Ectodermal cell (in vitro differentiated cells): ENCODE measurements at regions not wholly inside any gene's neighbourhood (a gene's known extent, or its start where the extent isn't known, plus 50 kb on each side); places are given as distances from the start of the nearest gene placed in this dataset.

Source experiments
- H3K27ac ChIP-seq: 2 replicates; pipeline ENCODE4 v1.7.0; 2013; ENCODE audit warnings: mild to moderate bottlenecking, low read depth, low read length; ENCODE audit not compliant: insufficient read depth, poor library complexity, severe bottlenecking
- H3K27me3 ChIP-seq: 2 replicates; pipeline ENCODE4 v1.7.0; 2013; ENCODE audit warnings: mild to moderate bottlenecking, low read length; ENCODE audit not compliant: insufficient read depth, control insufficient read depth, poor library complexity, severe bottlenecking
- H3K36me3 ChIP-seq: one replicate; pipeline ENCODE4 v1.7.0; 2013; ENCODE audit warnings: low read length; ENCODE audit not compliant: control insufficient read depth, insufficient read depth
- H3K4me1 ChIP-seq: one replicate; pipeline ENCODE4 v1.7.0; 2013; ENCODE audit warnings: low read length; ENCODE audit not compliant: control insufficient read depth, insufficient read depth
- H3K4me3 ChIP-seq: 2 replicates; pipeline ENCODE4 v1.7.0; 2013; ENCODE audit warnings: low read depth, low read length, control low read depth; ENCODE audit not compliant: insufficient read depth
- H3K9me3 ChIP-seq: 2 replicates; pipeline ENCODE4 v1.7.0; 2013; ENCODE audit warnings: mild to moderate bottlenecking, low read length, moderate library complexity; ENCODE audit not compliant: control insufficient read depth
- WGBS, 2 experiments: methylation state at CpG; one replicate each; pipeline ENCODE4 v1.1.7; 2013; ENCODE audit warnings: missing lambda C conversion rate in 2 of 2; 5-methylcytosine and 5-hydroxymethylcytosine counted together

DNA sequence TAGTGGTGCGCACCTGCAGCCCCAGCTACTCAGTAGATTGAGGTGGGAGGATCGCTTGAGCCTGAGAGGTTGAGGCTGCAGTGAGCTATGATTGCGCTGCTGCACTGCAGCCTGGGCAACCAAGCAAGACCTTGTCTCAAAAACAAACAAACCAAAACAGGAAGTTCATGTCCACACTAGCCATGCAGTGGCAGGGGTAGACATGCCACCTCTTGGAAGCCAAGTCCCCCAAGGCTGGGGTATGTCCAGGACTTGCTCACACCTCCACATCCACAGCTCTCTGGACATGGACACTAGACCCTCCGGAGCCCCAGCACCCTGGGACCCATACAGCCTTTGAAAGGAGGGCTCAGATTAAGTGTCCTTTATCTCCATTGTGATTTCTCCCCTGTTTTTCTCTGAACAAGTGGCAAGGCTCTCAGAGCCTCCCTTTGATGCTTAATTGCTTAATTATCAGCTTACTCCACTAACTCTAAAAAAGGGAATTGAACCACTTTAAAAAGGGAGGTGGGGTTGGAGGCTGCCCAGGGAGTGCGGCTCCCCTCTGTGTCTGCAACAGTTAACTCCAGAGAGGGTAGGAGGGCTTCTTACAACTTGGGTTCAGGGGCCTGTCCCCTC lies 424.6 kb upstream of the C16orf82 start:
- Histone ChIP-seq H3K36me3 (no peaks in the 10 kb centered on the region), H3K9me3 (no peaks in the 10 kb centered on the region), H3K27ac (no peak overlapping the region), H3K4me3 (no peak overlapping the region), H3K4me1 (no peaks in the 10 kb centered on the region), H3K27me3 (no peaks in the 10 kb centered on the region)
- WGBS, 2 experiments, result 76 to 80% methylated on average over 4 to 5 of the region's 5 CpGs

DNA sequence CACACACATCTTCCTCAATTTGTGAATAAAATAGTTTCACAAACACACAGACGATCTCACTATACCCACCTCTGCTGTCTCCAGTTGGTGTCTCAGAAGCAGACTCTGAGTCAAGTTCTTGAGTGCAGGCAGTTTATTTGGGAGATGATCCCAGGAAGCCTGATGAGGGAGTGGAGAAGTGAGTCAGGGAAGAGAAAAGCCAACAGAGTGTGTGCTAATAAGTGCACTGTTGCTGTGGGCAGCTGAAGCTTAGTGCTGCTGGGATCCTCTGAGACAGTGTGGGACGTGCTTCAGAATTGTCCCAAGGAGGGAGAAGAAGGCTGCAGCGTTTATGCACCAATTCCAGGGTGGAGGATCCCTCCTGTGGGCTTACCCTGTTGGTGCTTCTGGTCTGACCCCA lies 423.2 kb upstream of the C16orf82 start:
- no peaks in the 10 kb centered on the region for H3K27me3 ChIP-seq
- no peaks in the 10 kb centered on the region for H3K36me3 ChIP-seq
- H3K9me3 ChIP-seq, result no peaks in the 10 kb centered on the region
- no peak overlapping the region for H3K27ac ChIP-seq
- 75 to 89% methylated on average over 3 of the region's 3 CpGs for WGBS, 2 experiments
- H3K4me1 ChIP-seq, result peaks cover 12% of the 10 kb centered on the region
- H3K4me3 ChIP-seq, result no peak overlapping the region

DNA sequence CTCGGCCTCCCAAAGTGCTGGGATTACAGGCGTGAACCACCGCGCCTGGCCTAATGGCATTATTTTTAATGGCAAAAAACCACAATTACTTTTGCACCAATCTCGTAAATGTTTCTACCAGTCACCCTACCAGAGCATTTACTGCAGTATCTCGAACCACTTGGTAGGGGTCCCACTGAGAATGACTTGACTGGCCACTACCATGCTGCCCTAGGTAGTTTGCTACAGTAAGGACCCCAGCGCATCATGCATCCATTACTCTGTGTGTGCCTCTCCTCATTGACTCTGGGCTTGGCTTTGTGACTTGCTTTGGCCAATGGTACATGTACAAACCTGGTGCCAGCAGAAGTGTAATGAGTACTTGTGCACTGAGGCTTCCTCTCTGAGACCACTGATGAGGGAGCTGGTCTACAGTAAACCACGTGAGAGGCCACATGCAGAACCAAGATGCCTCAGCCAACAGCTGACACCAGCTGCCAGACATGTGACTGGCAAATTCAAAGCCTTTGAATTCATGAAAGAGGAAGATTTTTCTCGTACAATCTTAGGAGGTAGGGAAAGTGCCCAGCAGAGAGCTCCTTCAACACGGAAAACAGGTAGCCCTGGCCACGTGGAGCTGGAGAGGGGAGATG lies 421.7 kb upstream of the C16orf82 start:
- Histone ChIP-seq H3K4me3 (no peak overlapping the region), H3K27ac (no peak overlapping the region), H3K36me3 (no peaks in the 10 kb centered on the region), H3K27me3 (no peaks in the 10 kb centered on the region), H3K4me1 (peaks cover 12% of the 10 kb centered on the region), H3K9me3 (no peaks in the 10 kb centered on the region)
- WGBS, 2 experiments, result 90 to 93% methylated on average over 11 of the region's 11 CpGs

DNA sequence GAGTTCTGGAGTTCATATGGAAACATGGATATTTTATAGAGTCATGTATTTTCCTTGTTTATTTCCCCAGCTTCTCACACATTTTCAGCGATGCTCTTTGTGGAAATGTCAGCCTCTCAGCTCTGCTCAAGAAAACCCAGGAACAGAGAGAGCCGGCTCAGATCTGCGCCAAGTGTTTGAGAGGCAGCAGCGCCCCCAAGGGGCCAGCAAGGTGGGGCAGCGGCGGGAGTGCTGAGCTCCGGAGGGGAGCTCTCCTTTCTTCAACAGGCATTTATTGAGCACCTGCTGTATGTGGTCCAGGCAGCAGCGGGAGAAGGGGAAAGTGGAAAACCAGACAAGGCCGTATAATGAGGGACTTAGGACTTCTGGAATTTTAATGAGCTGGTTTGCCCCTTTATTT lies 421.1 kb upstream of the C16orf82 start:
- H3K9me3 ChIP-seq, result no peaks in the 10 kb centered on the region
- no peak overlapping the region for H3K27ac ChIP-seq
- WGBS, 2 experiments, result 30 to 36% methylated on average over 9 of the region's 9 CpGs
- H3K4me3 ChIP-seq, result no peak overlapping the region
- peaks cover 12% of the 10 kb centered on the region for H3K4me1 ChIP-seq
- H3K36me3 ChIP-seq, result no peaks in the 10 kb centered on the region
- H3K27me3 ChIP-seq, result no peaks in the 10 kb centered on the region

DNA sequence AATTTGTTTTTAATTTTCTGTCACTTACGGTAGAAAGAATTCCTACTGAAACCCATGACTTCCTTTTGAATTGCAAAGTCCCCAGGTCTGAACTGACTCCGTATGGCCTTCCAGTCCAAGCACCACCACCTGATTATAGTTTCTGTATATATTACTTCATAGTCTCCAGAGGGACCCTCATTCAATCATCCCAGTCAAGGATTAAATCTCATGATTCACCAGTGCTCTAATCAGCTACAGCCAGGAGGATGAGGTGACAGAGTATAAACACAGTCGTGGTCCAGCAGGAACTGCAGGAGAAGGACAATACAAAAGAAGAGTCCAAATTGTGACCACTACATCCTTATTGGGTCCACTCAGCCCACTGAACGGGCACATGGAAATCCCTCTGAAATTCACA lies 418.9 kb upstream of the C16orf82 start:
- Histone ChIP-seq H3K27me3 (no peaks in the 10 kb centered on the region), H3K36me3 (no peaks in the 10 kb centered on the region), H3K4me1 (peaks cover 12% of the 10 kb centered on the region), H3K27ac (no peak overlapping the region), H3K4me3 (no peak overlapping the region), H3K9me3 (no peaks in the 10 kb centered on the region)
- WGBS, 2 experiments, result 86 to 91% methylated on average over 4 of the region's 4 CpGs

DNA sequence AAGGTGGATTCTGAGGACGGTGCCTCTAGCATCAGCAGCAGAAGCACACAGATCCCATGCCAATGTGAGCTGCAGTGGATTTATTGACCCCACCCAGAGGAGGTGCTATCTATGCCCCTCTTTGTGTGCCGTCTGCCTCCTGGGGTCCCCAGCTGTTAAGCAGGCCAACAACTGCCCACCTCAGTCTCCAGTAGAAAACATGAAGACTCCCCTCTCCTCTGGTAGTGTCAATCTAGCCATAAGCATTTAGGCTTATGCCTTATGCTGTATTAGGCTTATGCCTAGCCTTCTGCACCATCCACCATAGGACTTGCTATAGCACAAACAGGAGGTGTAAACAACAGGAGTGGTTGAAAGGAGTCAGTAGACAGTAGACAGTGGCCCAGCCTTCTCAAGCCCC lies 417.9 kb upstream of the C16orf82 start:
- WGBS, 2 experiments, result 42 to 45% methylated on average over 2 of the region's 2 CpGs
- H3K36me3 ChIP-seq, result no peaks in the 10 kb centered on the region

DNA sequence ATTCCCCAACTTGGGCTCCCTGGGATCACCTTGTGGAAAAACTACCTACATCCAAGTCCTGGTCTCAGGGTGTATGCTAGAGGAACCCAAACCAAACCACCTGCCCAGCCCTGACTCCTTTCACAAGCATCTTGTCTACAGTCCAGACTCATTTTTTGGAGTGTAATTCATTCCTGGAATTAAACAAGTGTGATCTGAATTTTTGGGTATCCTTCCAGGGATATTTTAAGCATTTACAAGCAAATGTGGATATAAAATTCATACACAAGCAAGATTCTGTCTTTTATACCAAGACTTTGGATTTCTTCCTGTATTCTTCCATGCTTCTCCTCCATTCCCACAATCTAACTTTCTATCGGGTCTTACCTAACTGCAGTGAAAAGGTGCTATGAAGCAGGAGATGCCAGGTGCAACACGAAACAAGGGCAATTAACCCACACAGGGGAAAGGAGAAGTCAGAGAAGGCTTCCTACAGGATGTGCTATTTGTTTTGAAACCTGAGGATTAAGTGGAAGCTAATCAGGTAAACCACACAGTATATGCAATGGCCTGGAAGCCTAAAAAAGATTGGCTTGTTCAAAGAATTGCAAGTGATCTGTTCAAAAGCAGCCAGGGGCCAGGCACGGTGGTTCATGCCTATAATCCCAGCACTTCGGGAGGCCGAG lies 417.2 kb upstream of the C16orf82 start:
- peaks cover 12% of the 10 kb centered on the region for H3K4me1 ChIP-seq
- H3K36me3 ChIP-seq, result no peaks in the 10 kb centered on the region
- no peak overlapping the region for H3K27ac ChIP-seq
- WGBS, 2 experiments, result 89 to 97% methylated on average over 5 of the region's 5 CpGs
- no peak overlapping the region for H3K4me3 ChIP-seq
- no peaks in the 10 kb centered on the region for H3K9me3 ChIP-seq
- no peaks in the 10 kb centered on the region for H3K27me3 ChIP-seq

More for the DNA sequence above, 417.9 kb upstream of the C16orf82 start:
- no peak overlapping the region for H3K4me3 ChIP-seq
- no peak overlapping the region for H3K27ac ChIP-seq
- H3K9me3 ChIP-seq, result no peaks in the 10 kb centered on the region
- H3K27me3 ChIP-seq, result no peaks in the 10 kb centered on the region
- H3K4me1 ChIP-seq, result peaks cover 12% of the 10 kb centered on the region

DNA sequence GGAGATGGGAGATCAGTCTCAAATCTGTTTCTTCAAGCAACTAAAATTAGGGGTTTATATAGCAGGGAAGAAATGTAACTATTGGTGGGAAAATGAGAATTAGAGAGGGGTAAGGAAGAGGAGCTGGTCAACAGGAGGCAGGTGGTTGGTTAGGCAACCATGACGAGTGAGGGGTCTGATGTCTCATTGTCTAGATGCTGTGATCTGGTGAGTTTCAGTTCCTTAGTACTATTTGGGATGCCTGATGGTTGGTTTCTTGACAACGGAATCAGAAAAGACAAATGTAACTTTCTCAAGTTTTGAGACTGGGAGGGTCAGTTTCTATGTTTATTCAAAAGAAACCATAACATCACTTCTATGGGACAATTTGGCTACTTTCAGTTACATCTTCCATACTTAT lies 415.3 kb upstream of the C16orf82 start:
- Histone ChIP-seq H3K4me1 (peaks cover 12% of the 10 kb centered on the region), H3K27ac (no peak overlapping the region), H3K9me3 (no peaks in the 10 kb centered on the region), H3K4me3 (no peak overlapping the region), H3K36me3 (no peaks in the 10 kb centered on the region), H3K27me3 (no peaks in the 10 kb centered on the region)
- 90 to 91% methylated on average over 2 of the region's 2 CpGs for WGBS, 2 experiments

DNA sequence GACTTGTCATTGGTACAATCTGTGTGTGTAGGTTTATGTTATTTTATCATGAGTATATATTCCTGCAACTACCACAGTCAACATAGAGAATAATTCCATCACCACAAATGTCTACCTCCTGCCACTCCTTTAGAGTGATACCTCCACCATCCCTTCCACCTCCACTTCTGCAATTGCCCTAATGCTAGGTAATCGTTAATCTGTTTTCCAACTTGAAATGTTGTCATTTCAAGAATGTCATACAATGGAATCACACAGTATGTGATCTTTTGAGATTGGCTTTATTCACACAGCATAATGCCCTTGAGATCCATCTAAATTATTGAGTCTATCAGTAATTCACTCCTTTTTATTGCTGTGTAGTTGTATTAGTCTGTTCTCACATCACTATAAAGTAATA lies 414.8 kb upstream of the C16orf82 start:
- Histone ChIP-seq H3K27me3 (no peaks in the 10 kb centered on the region), H3K4me1 (peaks cover 12% of the 10 kb centered on the region), H3K9me3 (no peaks in the 10 kb centered on the region), H3K27ac (no peak overlapping the region), H3K4me3 (no peak overlapping the region), H3K36me3 (no peaks in the 10 kb centered on the region)
- 90% methylated on average over 1 of the region's 1 CpG for whole genome bisulfite sequencing, 2 experiments

DNA sequence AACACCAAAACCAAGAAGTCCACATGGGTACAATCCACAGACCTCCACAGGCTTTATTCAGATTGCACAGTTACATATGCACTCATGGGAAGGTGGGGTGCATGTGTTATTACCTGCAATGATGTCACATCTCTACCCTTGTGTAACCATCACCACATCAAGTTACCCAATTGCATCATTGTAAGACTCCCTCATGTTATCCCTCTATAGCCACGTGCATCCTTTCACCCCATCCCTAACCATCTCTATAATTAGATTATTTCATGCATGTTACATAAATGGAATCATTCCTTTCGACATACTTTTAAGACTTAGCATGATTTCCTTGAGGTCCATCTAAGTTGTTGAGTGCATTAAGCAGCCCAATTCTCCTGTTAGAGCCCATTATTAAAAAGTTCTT lies 408.2 kb upstream of the C16orf82 start:
- Histone ChIP-seq H3K4me3 (no peak overlapping the region), H3K9me3 (no peaks in the 10 kb centered on the region), H3K36me3 (no peaks in the 10 kb centered on the region), H3K4me1 (no peaks in the 10 kb centered on the region), H3K27ac (no peak overlapping the region), H3K27me3 (no peaks in the 10 kb centered on the region)
- 94 to 100% methylated on average over 2 of the region's 2 CpGs for WGBS, 2 experiments
